ENCODE measurements at regions not wholly inside any gene's neighbourhood (a gene's known extent, or its start where the extent isn't known, plus 50 kb on each side); places are given as distances from the start of the nearest gene placed in this dataset.
"Not testable (repeated sequence)": the region's sequence is repeated elsewhere in the genome, so short reads cannot be mapped to it uniquely, and the experiment has no call there.

GRCh38 chr3:110624576-110624975 is 447.0 kb upstream of the NECTIN3 start:
- intact Hi-C loops (cut with micrococcal nuclease; ENCODE audit: unreplicated experiment) = no loop called here
- POLR2A ChIA-PET = interaction anchor here (0.6 kb wide), 1 partner anchor 112 kb away, joined by 4 read pairs; no protein-coding TSS in a partner anchor
- H4K20me1 ChIP-seq (ENCODE audit: insufficient read depth, low read length) = no peaks in the 10 kb centered on the region; the same call in 1 of the 2 replicates

GRCh38 chr3:110625201-110625747 is 446.3 kb upstream of the NECTIN3 start:
- H4K20me1 ChIP-seq (ENCODE audit: insufficient read depth, low read length) = no peaks in the 10 kb centered on the region; the same call in 1 of the 2 replicates
- H3K4me1 ChIP-seq (ENCODE audit: insufficient read depth, low read length, poor library complexity, severe bottlenecking) = no peaks in the 10 kb centered on the region
- no peak for TF ChIP-seq CTCF (conservative IDR thresholded peaks at IDR 0.05; ENCODE audit: low read length)
- TF ChIP-seq EZH2phosphoT487 (IDR thresholded peaks at IDR 0.05; ENCODE audit: borderline replicate concordance, low read depth, low read length) = no peak
- no peak overlapping the region for H2AFZ ChIP-seq (ENCODE audit: low read length)
- BruUV-seq (replicated peaks) = no TSS peak
- H3K4me3 ChIP-seq (ENCODE audit: low read depth, low read length, poor library complexity, severe bottlenecking) = no peak overlapping the region
- no peak overlapping the region for H3K27ac ChIP-seq (ENCODE audit: low read depth, low read length, poor library complexity, severe bottlenecking)
- H3K9me3 ChIP-seq (ENCODE audit: low read length) = no peaks in the 10 kb centered on the region
- H3K9me2 ChIP-seq (ENCODE audit: insufficient read depth, low read length) = no peaks in the 10 kb centered on the region
- DNase-seq (ENCODE audit: low spot score) = no peak
- intact Hi-C loops (cut with micrococcal nuclease; ENCODE audit: unreplicated experiment) = no loop called here
- no peaks in the 10 kb centered on the region for H3K79me2 ChIP-seq (ENCODE audit: insufficient read depth, low read depth, low read length)
- POLR2A ChIA-PET = no interaction called here
- H3K36me3 ChIP-seq (ENCODE audit: insufficient read depth, low read length) = no peaks in the 10 kb centered on the region
- H3K4me2 ChIP-seq (ENCODE audit: low read length) = no peak overlapping the region
- CTCF ChIA-PET (ENCODE audit: unreplicated experiment) = no interaction called here

More at GRCh38 chr3:110624576-110624975, 447.0 kb upstream of the NECTIN3 start:
- H3K9me2 ChIP-seq (ENCODE audit: insufficient read depth, low read length) = no peaks in the 10 kb centered on the region
- H3K9me3 ChIP-seq (ENCODE audit: low read length) = no peaks in the 10 kb centered on the region
- H2AFZ ChIP-seq (ENCODE audit: low read length) = no peak overlapping the region
- H3K79me2 ChIP-seq (ENCODE audit: insufficient read depth, low read depth, low read length) = no peaks in the 10 kb centered on the region
- no peak for DNase-seq (ENCODE audit: low spot score)
- no peak overlapping the region for H3K27ac ChIP-seq (ENCODE audit: low read depth, low read length, poor library complexity, severe bottlenecking)
- no peak overlapping the region for H3K4me3 ChIP-seq (ENCODE audit: low read depth, low read length, poor library complexity, severe bottlenecking)
- CTCF ChIA-PET (ENCODE audit: unreplicated experiment) = no interaction called here
- no TSS peak for BruUV-seq (replicated peaks)
- H3K4me1 ChIP-seq (ENCODE audit: insufficient read depth, low read length, poor library complexity, severe bottlenecking) = no peaks in the 10 kb centered on the region
- H3K4me2 ChIP-seq (ENCODE audit: low read length) = no peak overlapping the region
- TF ChIP-seq EZH2phosphoT487 (IDR thresholded peaks at IDR 0.05; ENCODE audit: borderline replicate concordance, low read depth, low read length) (no peak), CTCF (conservative IDR thresholded peaks at IDR 0.05; ENCODE audit: low read length) (no peak)
- no peaks in the 10 kb centered on the region for H3K36me3 ChIP-seq (ENCODE audit: insufficient read depth, low read length)

- H3K79me2 ChIP-seq (ENCODE audit: insufficient read depth, low read depth, low read length); intact Hi-C loops (cut with micrococcal nuclease; ENCODE audit: unreplicated experiment); H3K4me1 ChIP-seq (ENCODE audit: insufficient read depth, low read length, poor library complexity, severe bottlenecking); H4K20me1 ChIP-seq (ENCODE audit: insufficient read depth, low read length); H3K4me2 ChIP-seq (ENCODE audit: low read length); POLR2A ChIA-PET; H3K27ac ChIP-seq (ENCODE audit: low read depth, low read length, poor library complexity, severe bottlenecking); BruUV-seq (replicated peaks); DNase-seq (ENCODE audit: low spot score); H3K4me3 ChIP-seq (ENCODE audit: low read depth, low read length, poor library complexity, severe bottlenecking); H2AFZ ChIP-seq (ENCODE audit: low read length); H3K9me2 ChIP-seq (ENCODE audit: insufficient read depth, low read length); H3K9me3 ChIP-seq (ENCODE audit: low read length); H3K36me3 ChIP-seq (ENCODE audit: insufficient read depth, low read length); CTCF ChIA-PET (ENCODE audit: unreplicated experiment): not testable (repeated sequence)
Observed at GRCh38 chr3:110626652-110627111, 444.9 kb upstream of the NECTIN3 start.
